Astrocyte (in vitro differentiated cells and primary cell): ENCODE measurements at regions not wholly inside any gene's neighbourhood (a gene's known extent, or its start where the extent isn't known, plus 50 kb on each side); places are given as distances from the start of the nearest gene placed in this dataset.

Experiments used
- EZH2 ChIP-seq: IDR thresholded peaks from 2 replicates; pipeline ENCODE4 v1.6.1; 2012; ENCODE audit warnings: mild to moderate bottlenecking, low read length, inconsistent platforms; ENCODE audit not compliant: insufficient read depth
- TF ChIP-seq, protein P1 (sequence below): IDR thresholded peaks from 2 replicates; pipeline ENCODE4 v1.5.1; 2011; ENCODE audit warnings: low read depth, mild to moderate bottlenecking, inconsistent platforms, low read length, moderate library complexity; ENCODE audit not compliant: insufficient read depth

GRCh38 chr6:2579241-2579761 is 171.4 kb downstream of the MYLK4 start:
- TF ChIP-seq, protein P1, sequence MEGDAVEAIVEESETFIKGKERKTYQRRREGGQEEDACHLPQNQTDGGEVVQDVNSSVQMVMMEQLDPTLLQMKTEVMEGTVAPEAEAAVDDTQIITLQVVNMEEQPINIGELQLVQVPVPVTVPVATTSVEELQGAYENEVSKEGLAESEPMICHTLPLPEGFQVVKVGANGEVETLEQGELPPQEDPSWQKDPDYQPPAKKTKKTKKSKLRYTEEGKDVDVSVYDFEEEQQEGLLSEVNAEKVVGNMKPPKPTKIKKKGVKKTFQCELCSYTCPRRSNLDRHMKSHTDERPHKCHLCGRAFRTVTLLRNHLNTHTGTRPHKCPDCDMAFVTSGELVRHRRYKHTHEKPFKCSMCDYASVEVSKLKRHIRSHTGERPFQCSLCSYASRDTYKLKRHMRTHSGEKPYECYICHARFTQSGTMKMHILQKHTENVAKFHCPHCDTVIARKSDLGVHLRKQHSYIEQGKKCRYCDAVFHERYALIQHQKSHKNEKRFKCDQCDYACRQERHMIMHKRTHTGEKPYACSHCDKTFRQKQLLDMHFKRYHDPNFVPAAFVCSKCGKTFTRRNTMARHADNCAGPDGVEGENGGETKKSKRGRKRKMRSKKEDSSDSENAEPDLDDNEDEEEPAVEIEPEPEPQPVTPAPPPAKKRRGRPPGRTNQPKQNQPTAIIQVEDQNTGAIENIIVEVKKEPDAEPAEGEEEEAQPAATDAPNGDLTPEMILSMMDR, result no peak
- TF ChIP-seq EZH2, result no peak
